ENCODE measurements at regions not wholly inside any gene's neighbourhood (a gene's known extent, or its start where the extent isn't known, plus 50 kb on each side); places are given as distances from the start of the nearest gene placed in this dataset.

DNA sequence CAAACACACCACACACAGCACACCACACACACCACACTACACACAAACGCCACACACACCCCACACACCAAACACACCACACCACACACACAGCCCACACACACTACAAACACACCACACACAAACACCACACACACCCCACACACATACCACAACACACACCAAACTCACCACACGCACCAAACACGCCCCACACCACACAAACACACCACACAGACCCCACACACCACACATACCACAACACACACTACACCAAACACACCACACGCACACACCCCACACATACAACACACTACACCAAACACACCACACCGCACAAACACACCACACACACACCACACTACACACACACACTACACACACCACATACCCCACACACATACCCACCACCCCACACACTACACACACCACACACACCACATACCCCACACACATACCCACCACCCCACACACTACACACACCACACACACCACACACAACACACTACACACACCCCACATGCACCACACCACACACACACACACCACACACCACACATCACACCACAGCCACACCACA lies 151.2 kb downstream of the ERCC6L2 start:
- peaks cover 17% of the 10 kb centered on the region for H3K27me3 ChIP-seq
- no peak for TF ChIP-seq EP300 (IDR thresholded peaks at IDR 0.05)
- TF ChIP-seq POLR2A (IDR thresholded peaks at IDR 0.05) = no peak
- no peak for TF ChIP-seq POLR2AphosphoS5 (IDR thresholded peaks at IDR 0.05)
- TF ChIP-seq, protein P1, sequence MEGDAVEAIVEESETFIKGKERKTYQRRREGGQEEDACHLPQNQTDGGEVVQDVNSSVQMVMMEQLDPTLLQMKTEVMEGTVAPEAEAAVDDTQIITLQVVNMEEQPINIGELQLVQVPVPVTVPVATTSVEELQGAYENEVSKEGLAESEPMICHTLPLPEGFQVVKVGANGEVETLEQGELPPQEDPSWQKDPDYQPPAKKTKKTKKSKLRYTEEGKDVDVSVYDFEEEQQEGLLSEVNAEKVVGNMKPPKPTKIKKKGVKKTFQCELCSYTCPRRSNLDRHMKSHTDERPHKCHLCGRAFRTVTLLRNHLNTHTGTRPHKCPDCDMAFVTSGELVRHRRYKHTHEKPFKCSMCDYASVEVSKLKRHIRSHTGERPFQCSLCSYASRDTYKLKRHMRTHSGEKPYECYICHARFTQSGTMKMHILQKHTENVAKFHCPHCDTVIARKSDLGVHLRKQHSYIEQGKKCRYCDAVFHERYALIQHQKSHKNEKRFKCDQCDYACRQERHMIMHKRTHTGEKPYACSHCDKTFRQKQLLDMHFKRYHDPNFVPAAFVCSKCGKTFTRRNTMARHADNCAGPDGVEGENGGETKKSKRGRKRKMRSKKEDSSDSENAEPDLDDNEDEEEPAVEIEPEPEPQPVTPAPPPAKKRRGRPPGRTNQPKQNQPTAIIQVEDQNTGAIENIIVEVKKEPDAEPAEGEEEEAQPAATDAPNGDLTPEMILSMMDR (IDR thresholded peaks at IDR 0.05) = no peak
- H3K36me3 ChIP-seq = no peaks in the 10 kb centered on the region
- H3K27ac ChIP-seq = peak overlapping the region in 1 of 4 donors; percentile 69
- peaks cover 0 to 42% (median 13%) of the 10 kb centered on the region in 3 donors for H3K4me1 ChIP-seq
- no peak for ATAC-seq
- no peaks in the 10 kb centered on the region for H3K9me3 ChIP-seq
- H3K4me3 ChIP-seq = peak overlapping the region in 1 of 2 donors; percentile 52
- WGBS, 2 donors (ENCODE audit: low coverage in 1 of 2) = 80 to 81% methylated on average over 4 of the region's 5 CpGs

DNA sequence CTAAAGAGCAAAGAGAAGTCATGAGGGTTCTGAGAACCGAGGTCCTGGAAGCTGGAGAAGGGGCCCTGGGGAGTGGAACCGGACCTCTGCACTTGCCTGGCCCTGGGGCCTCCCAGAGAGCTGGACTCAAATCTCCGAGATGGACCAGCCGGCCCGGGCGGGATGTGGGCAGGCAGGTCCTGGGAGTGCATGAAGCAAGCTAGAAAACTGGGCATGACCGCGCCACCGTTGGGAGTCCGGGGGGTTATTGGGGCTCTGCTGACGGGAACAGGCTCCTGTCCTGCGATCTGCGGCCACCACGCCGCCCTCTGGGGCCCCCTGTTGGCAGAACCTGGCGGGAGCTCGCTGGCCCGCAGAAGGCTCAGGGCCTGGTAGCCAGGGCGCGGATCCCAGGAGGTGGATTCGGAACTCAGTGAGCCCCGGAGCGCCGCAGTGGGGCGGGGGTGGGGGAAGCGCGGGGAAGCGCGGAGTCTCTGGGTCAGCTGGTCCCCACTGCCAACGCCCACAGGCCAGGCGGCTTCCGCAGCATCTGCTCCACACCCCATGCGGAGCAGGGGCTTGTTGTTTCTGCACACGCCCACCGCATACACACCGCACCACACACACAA lies 150.6 kb downstream of the ERCC6L2 start:
- H3K4me3 ChIP-seq = no peak overlapping the region
- no peaks in the 10 kb centered on the region for H3K9me3 ChIP-seq
- peaks cover 0 to 42% (median 15%) of the 10 kb centered on the region in 3 donors for H3K4me1 ChIP-seq
- H3K36me3 ChIP-seq = no peaks in the 10 kb centered on the region
- WGBS, 2 donors (ENCODE audit: low coverage in 1 of 2) = 90 to 93% methylated on average over 4 to 13 of the region's 36 CpGs
- ATAC-seq = no peak
- H3K27ac ChIP-seq = no peak overlapping the region
- no peak for TF ChIP-seq EP300 (IDR thresholded peaks at IDR 0.05)
- no peak for TF ChIP-seq POLR2A (IDR thresholded peaks at IDR 0.05)
- peaks cover 21% of the 10 kb centered on the region for H3K27me3 ChIP-seq

DNA sequence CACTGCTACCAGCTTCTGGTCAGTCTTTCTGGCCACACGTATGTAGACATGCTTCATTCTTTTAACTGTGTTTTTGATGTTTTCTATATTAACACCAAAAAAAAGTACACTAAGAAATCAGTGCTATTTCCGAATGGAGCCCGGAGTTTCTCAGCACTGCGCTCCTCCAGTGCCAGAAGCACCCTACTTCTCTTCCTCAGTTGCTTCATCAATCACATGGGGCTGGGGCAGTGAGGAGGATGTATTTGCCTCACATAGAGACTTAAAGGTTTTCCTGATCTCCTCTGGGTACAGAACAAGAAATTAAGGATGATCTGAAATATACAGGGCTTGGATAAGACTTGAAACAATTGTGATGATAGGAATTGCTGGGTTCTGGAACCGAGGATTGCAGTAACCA lies 148.0 kb downstream of the ERCC6L2 start:
- Histone ChIP-seq H3K9me3 (no peaks in the 10 kb centered on the region), H3K27me3 (peaks cover 21% of the 10 kb centered on the region), H3K4me1 (peaks cover 0 to 46% (median 20%) of the 10 kb centered on the region in 3 donors), H3K4me3 (no peak overlapping the region), H3K36me3 (no peaks in the 10 kb centered on the region), H3K27ac (no peak overlapping the region)
- WGBS, 2 donors (ENCODE audit: low coverage in 1 of 2) = 70 to 74% methylated on average over 2 to 5 of the region's 5 CpGs
- no peak for ATAC-seq
- TF ChIP-seq, protein P1 (IDR thresholded peaks at IDR 0.05) = no peak
- TF ChIP-seq EP300 (IDR thresholded peaks at IDR 0.05) (no peak), POLR2AphosphoS5 (IDR thresholded peaks at IDR 0.05) (no peak), POLR2A (IDR thresholded peaks at IDR 0.05) (no peak)

DNA sequence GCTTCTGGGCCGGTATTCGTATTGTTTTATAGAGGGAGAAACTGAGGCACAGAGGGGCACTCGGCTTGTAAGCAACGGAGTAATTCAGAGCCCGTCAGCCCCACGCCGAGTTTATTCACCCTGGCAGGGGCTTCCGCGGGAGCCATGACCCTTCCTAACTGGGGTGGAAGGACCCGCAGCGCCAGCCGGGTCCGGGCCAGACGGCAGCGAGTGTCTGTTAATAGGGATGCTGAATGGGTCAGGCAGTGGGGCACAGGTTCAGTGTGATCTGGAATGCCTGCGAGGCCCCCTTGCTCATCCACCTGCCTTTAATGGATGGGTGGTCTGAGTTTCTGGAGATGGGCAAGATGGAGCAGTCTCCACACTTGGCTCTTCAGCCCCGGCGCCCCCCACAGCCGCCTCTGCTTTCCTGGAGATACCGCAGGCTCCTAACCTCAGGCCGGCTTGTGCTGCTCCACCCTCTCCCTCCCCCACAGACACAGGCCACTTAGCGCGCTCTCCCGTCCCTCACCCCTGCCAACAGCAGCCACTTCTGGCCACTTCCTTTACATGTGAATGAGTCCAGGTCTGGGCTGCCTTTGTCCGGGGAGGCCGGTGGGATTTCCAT lies 147.1 kb downstream of the ERCC6L2 start:
- H3K9me3 ChIP-seq = no peaks in the 10 kb centered on the region
- WGBS, 2 donors (ENCODE audit: low coverage in 1 of 2) = 60 to 62% methylated on average over 10 of the region's 26 CpGs
- peaks cover 0 to 3% of the 10 kb centered on the region in 2 donors for H3K36me3 ChIP-seq
- no peak for ATAC-seq
- H3K27ac ChIP-seq = peak overlapping the region in 2 of 4 donors; percentile 76 to 86
- TF ChIP-seq POLR2A (IDR thresholded peaks at IDR 0.05) = no peak
- no peak for TF ChIP-seq EP300 (IDR thresholded peaks at IDR 0.05)
- TF ChIP-seq, protein P1 (IDR thresholded peaks at IDR 0.05) = no peak
- no peak for TF ChIP-seq POLR2AphosphoS5 (IDR thresholded peaks at IDR 0.05)
- peak overlapping the region in 1 of 2 donors; percentile 72 for H3K4me3 ChIP-seq
- peaks cover 18% of the 10 kb centered on the region for H3K27me3 ChIP-seq
- H3K4me1 ChIP-seq = peaks cover 0 to 42% (median 19%) of the 10 kb centered on the region in 3 donors

DNA sequence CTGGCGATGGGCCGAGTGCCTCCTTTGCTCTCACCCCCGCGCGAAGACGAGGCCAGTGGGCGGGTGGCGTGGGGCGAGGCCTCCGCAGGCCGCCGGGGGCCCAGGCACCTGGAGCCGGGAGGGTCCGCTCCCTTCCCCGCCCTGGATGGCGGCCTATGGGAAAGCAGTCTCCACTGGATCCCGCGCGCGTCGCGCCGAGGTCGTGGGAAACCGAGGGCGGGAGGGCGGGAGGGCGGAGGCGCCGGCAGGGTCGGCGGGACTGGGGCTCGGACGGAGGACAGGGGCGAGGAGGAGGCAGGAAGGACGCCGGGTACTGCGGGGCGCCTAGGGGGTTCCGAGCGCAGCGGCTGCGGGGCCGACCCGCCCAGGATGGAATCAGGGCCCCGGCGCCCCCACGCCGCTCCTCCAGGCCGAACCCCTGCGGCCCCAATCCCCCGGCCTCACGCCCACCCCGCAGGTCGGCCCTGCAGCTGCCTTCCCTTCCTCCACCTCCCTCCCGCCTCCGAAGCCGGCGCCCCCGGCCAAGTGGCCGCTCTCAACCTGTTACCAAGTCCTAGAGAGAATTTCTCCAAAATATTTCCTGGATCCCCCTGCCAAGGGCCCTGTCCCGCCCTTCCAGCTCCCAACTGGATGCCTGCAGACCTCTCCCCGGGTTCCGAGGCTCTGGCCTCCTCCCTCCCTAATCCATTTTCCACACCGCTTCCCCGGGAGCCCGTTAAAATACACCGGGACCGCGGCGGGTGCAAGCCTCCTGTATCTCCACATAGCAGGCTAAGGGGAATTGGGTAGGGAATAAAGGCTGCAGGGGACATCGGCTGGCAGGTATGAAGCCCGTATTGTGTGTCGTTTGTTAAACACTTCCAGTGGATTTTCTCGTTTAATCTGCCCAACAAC lies 146.3 kb downstream of the ERCC6L2 start:
- WGBS, 2 donors (ENCODE audit: low coverage in 1 of 2) = 4 to 12% methylated on average over 7 to 18 of the region's 75 CpGs
- Histone ChIP-seq H3K27me3 (peaks cover 12% of the 10 kb centered on the region), H3K4me1 (peaks cover 0 to 34% (median 14%) of the 10 kb centered on the region in 3 donors), H3K4me3 (peak overlapping the region; percentile 38 to 72), H3K36me3 (peaks cover 0 to 10% of the 10 kb centered on the region in 2 donors), H3K27ac (peak overlapping the region in 3 of 4 donors; percentile 59 to 86 (median 76)), H3K9me3 (no peaks in the 10 kb centered on the region)
- peak; percentile 32 for ATAC-seq
- peak; percentile 5 for TF ChIP-seq POLR2AphosphoS5 (IDR thresholded peaks at IDR 0.05)
- TF ChIP-seq, protein P1 (IDR thresholded peaks at IDR 0.05) = no peak
